GM23338 (cell line): ENCODE measurements at regions not wholly inside any gene's neighbourhood (a gene's known extent, or its start where the extent isn't known, plus 50 kb on each side); places are given as distances from the start of the nearest gene placed in this dataset.

ENCODE experiments used
- ATAC-seq: fragments of 200-7000 bp; cut with Tn5 transposase; 3 replicates; pipeline ENCODE4 v1.9.1; 2020
- DNase-seq: peaks from one replicate; pipeline ENCODE4 v3.0.0-alpha.2; 2015; ENCODE audit warnings: low spot score
- H2AFZ ChIP-seq: fragments of 200-600 bp; sonication (generic); 2 replicates; pipeline ENCODE4 v1.8.0; 2016; ENCODE audit warnings: antibody characterized with exemption, mild to moderate bottlenecking, moderate library complexity
- H3F3A ChIP-seq: fragments of 200-600 bp; sonication (generic); replicated peaks from 2 replicates; pipeline ENCODE4 v1.8.0; 2017; ENCODE audit warnings: antibody characterized with exemption, mixed run types, low read depth
- H3K27ac ChIP-seq: fragments of 200-600 bp; sonication (generic); 2 replicates; pipeline ENCODE4 v1.6.1; 2016; ENCODE audit warnings: low read depth
- H3K27me3 ChIP-seq: fragments of 200-600 bp; sonication (generic); 2 replicates; pipeline ENCODE4 v1.8.0; 2016; ENCODE audit warnings: mild to moderate bottlenecking, mixed run types, moderate library complexity; ENCODE audit not compliant: insufficient read depth
- H3K36me3 ChIP-seq: fragments of 200-600 bp; sonication (generic); 2 replicates; pipeline ENCODE4 v1.8.0; 2016; ENCODE audit warnings: mild to moderate bottlenecking; ENCODE audit not compliant: insufficient read depth
- H3K4me1 ChIP-seq: fragments of 200-600 bp; sonication (generic); 2 replicates; pipeline ENCODE4 v1.8.0; 2016; ENCODE audit warnings: mild to moderate bottlenecking, moderate library complexity; ENCODE audit not compliant: insufficient read depth
- H3K4me2 ChIP-seq: fragments of 200-600 bp; sonication (generic); 2 replicates; pipeline ENCODE4 v1.7.1; 2017; ENCODE audit warnings: mixed run types
- H3K4me3 ChIP-seq: fragments of 200-600 bp; sonication (generic); 2 replicates; pipeline ENCODE4 v1.6.1; 2016; ENCODE audit warnings: mixed run types
- H3K79me2 ChIP-seq: fragments of 200-600 bp; sonication (generic); replicated peaks from 2 replicates; pipeline ENCODE4 v1.8.0; 2017; ENCODE audit warnings: mild to moderate bottlenecking; ENCODE audit not compliant: insufficient read depth
- H3K9me2 ChIP-seq: fragments of 200-600 bp; sonication (generic); 2 replicates; pipeline ENCODE4 v1.8.0; 2017; ENCODE audit not compliant: insufficient read depth
- H4K20me1 ChIP-seq: fragments of 200-600 bp; sonication (generic); replicated peaks from 2 replicates; pipeline ENCODE4 v1.8.0; 2017; ENCODE audit warnings: mild to moderate bottlenecking; ENCODE audit not compliant: insufficient read depth
- H3K27ac Mint-ChIP-seq: 2 replicates; pipeline ENCODE4 v1.8.0; 2020; ENCODE audit warnings: inconsistent platforms, mild to moderate bottlenecking, moderate library complexity, mixed read lengths
- H3K27me3 Mint-ChIP-seq: 3 replicates; pipeline ENCODE4 v1.8.0; 2022; ENCODE audit warnings: low read depth, mild to moderate bottlenecking, moderate library complexity, mixed read lengths, inconsistent platforms; ENCODE audit not compliant: insufficient read depth, poor library complexity
- H3K36me3 Mint-ChIP-seq: 3 replicates; pipeline ENCODE4 v1.8.0; 2021; ENCODE audit warnings: low read depth, mild to moderate bottlenecking, inconsistent platforms, moderate library complexity, mixed read lengths
- H3K4me1 Mint-ChIP-seq: 3 replicates; pipeline ENCODE4 v1.8.0; 2020; ENCODE audit warnings: mild to moderate bottlenecking, inconsistent platforms, mixed read lengths
- H3K4me3 Mint-ChIP-seq: 3 replicates; pipeline ENCODE4 v1.8.0; 2021; ENCODE audit warnings: moderate library complexity, mild to moderate bottlenecking, inconsistent platforms, mixed read lengths
- H3K9me3 Mint-ChIP-seq: 3 replicates; pipeline ENCODE4 v1.8.0; 2020; ENCODE audit warnings: moderate library complexity, mild to moderate bottlenecking, inconsistent platforms, mixed read lengths
- CREB1 ChIP-seq: fragments of 250-450 bp; sonication (Bioruptor Pico); IDR thresholded peaks from 2 replicates; pipeline ENCODE4 v1.5.0; 2020; ENCODE audit warnings: low read depth, mild to moderate bottlenecking, moderate library complexity
- CTCF ChIP-seq, 2 experiments: fragments of 200-600 bp in 1 of 2; sonication (generic) in 1 of 2; conservative IDR thresholded peaks; 2 replicates each; pipeline versions ENCODE4 v1.5.1 to v1.6.1; 2016 to 2017; ENCODE audit warnings: antibody characterized with exemption in 2 of 2, low read depth in 2 of 2, mild to moderate bottlenecking in 2 of 2, moderate library complexity in 1 of 2
- ETS1 ChIP-seq: IDR thresholded peaks from 2 replicates; pipeline ENCODE4 v1.6.1; 2016; ENCODE audit warnings: antibody characterized with exemption
- EZH2 ChIP-seq: fragments of 200-600 bp; sonication (generic); IDR thresholded peaks from one replicate; pipeline ENCODE4 v1.8.0; 2017; ENCODE audit warnings: antibody characterized with exemption, mild to moderate bottlenecking, low read depth; ENCODE audit not compliant: unreplicated experiment
- JUNB ChIP-seq: IDR thresholded peaks from one replicate; pipeline ENCODE4 v1.6.1; 2016; ENCODE audit warnings: antibody characterized with exemption; ENCODE audit not compliant: unreplicated experiment
- POLR2AphosphoS5 ChIP-seq: IDR thresholded peaks from 2 replicates; pipeline ENCODE4 v1.6.1; 2016; ENCODE audit warnings: antibody characterized with exemption, low read depth
- REST ChIP-seq: IDR thresholded peaks from one replicate; pipeline ENCODE4 v1.6.1; 2018; ENCODE audit warnings: antibody characterized with exemption; ENCODE audit not compliant: unreplicated experiment
- STAT1 ChIP-seq: IDR thresholded peaks from one replicate; pipeline ENCODE4 v1.6.1; 2016; ENCODE audit warnings: antibody characterized with exemption; ENCODE audit not compliant: unreplicated experiment
- ZNF114 ChIP-seq: fragments of 250-450 bp; sonication (Bioruptor Pico); IDR thresholded peaks from 2 replicates; pipeline ENCODE4 v1.5.0; 2020; ENCODE audit warnings: mild to moderate bottlenecking, moderate library complexity
- ZNF462 ChIP-seq: fragments of 250-450 bp; sonication (Bioruptor Pico); IDR thresholded peaks from 2 replicates; pipeline ENCODE4 v1.5.0; 2020; ENCODE audit warnings: mild to moderate bottlenecking, moderate library complexity

- no peaks in the 10 kb centered on the region for H3K9me3 Mint-ChIP-seq
- H3K36me3 Mint-ChIP-seq: no peaks in the 10 kb centered on the region
- TF ChIP-seq POLR2AphosphoS5 (no peak), EZH2 (no peak), JUNB (no peak), STAT1 (no peak), ETS1 (no peak), REST (no peak), CREB1 (CRISPR knock-in tag) (no peak), ZNF462 (CRISPR knock-in tag) (no peak), CTCF (conservative IDR thresholded peaks at IDR 0.05; ENCODE audit: low read depth in 2 of 2) (no peak), ZNF114 (CRISPR knock-in tag) (no peak)
- H2AFZ ChIP-seq: peak overlapping the region; percentile 63; the same call in 1 of the 2 replicates
- H3K27me3 Mint-ChIP-seq: peaks cover 3% of the 10 kb centered on the region
- no peak overlapping the region for H3K4me2 ChIP-seq
- no peaks in the 10 kb centered on the region for H3K36me3 ChIP-seq
- H4K20me1 ChIP-seq: no peaks in the 10 kb centered on the region
- no peak overlapping the region for H3K4me3 Mint-ChIP-seq
- H3K27ac ChIP-seq: no peak overlapping the region
- no peaks in the 10 kb centered on the region for H3K4me1 ChIP-seq
- no peak for DNase-seq
- no peak overlapping the region for H3K4me3 ChIP-seq
- peaks cover 5% of the 10 kb centered on the region; the same call in 1 of the 2 replicates for H3K9me2 ChIP-seq
- no peak for ATAC-seq
- no peaks in the 10 kb centered on the region for H3K4me1 Mint-ChIP-seq
- no peak overlapping the region for H3K27ac Mint-ChIP-seq
- no peaks in the 10 kb centered on the region for H3F3A ChIP-seq
- no peaks in the 10 kb centered on the region for H3K79me2 ChIP-seq
- no peaks in the 10 kb centered on the region for H3K27me3 ChIP-seq
Observed at GRCh38 chr10:33965795-33966581, 631.5 kb upstream of the NRP1 start.
